ENCODE measurements at regions not wholly inside any gene's neighbourhood (a gene's known extent, or its start where the extent isn't known, plus 50 kb on each side); places are given as distances from the start of the nearest gene placed in this dataset.
"Not testable (repeated sequence)": the region's sequence is repeated elsewhere in the genome, so short reads cannot be mapped to it uniquely, and the experiment has no call there.

DNA sequence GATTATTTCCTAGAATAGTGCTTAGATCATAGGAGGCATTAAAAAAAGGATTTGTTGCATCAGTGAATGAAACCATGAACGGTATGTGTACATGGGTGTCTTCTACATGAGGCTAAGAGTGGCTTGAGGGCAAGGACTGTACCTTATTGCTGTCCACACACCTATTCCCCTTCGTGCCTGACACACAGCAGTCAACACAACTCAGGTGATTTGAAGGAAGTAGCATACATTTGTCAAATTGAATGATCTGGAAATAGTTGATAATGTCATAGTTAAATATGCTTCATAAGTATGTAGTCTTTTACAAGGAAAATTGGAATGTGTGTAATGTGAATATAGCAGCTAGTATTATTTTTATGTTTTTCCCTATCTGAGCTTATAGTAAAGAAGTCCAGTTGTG lies 189.0 kb upstream of the DAB1 start:
- no peak for DNase-seq

DNA sequence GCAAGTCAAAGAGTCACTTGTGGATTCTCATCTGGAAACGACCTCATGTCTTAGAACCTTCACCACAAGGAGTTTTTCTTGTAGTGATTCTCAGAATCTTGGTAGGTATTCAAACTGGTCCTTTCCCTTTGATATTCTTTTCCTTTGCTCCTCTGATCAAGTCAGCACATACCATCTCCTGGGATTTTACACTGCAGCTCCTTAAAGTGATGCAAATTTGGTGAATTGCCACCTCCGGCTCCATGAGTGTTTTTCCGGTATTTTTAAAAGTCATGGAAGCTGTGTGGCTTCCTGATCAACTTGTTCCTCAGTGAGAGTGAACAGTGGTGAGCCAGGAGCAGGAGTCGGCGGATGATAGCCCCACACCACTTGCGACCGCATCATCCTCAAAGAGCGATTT lies 182.1 kb upstream of the DAB1 start:
- DNase-seq = no peak

DNA sequence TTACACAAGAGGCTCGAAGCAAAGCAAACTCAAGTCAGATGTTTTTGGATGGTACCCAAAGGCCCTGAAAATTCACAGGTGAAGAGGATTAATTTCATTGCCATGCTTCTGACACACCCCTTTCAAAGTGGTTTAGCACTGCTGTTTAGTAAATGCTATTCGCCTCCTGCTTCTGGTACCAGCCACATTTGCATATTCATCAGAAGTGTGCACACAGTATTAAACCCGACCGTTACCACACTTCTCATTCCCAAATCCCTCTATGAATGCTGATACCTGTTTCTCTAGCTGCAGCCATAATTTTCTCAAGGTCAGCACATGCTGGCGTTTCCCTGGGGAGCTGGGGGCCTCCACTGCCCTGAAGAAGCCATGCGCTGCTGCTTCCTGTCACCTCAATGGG lies 179.8 kb upstream of the DAB1 start:
- DNase-seq = no peak

DNA sequence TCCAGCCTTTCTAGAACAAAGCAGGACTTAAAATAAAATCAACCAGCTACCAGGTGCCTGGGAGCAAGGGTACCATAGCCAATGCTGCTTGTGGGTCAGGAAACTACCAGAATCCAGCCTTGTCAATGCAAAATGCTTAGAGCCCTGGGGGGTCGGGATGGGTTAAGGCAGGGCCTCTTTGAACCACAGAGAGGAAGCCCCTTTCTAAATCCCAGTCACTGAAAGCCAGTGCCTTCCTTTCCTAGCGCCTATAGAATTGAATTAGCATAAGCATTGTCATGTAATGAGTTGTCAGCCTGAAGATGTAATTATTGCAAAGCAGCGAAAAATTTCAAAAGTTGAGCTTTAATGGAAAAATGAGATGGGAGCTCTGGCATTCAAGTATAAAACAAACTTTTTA lies 176.6 kb upstream of the DAB1 start:
- no peak for DNase-seq

DNA sequence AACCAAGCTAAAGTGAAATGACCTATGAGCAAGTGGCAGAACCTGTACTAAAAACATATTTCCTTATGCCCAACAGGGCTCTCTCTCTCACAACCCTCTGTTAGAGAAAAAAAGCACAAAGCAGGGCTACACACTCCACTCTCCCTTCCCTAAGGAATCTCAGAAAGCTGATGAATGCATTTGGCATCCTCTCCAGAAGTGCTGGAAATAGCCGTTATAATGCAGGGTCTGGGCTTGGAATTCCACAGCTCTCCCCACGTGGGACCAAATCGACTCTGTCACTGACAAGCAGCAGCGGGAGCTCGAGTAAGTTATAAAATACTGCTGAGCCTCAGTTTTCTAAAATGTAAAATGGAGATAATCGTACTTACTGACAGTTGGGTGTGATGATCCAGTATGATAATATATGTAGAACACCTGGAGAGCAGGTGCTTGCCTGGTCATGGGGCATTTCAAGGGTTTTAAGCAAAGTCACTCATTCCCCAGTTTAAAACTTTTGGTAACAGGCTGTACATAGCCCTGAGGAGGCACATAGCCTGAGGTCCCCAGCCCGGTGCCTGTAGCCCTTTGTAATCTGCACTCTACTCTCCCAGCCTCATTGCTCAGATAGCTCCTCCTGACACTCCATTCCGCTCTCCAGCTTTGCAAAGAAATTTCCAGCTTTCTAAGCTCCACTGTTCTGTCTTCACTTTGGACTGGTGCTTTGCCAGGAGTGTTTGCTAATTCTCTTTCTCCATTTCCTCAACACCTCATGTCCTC lies 175.6 kb upstream of the DAB1 start:
- no peak for DNase-seq

DNA sequence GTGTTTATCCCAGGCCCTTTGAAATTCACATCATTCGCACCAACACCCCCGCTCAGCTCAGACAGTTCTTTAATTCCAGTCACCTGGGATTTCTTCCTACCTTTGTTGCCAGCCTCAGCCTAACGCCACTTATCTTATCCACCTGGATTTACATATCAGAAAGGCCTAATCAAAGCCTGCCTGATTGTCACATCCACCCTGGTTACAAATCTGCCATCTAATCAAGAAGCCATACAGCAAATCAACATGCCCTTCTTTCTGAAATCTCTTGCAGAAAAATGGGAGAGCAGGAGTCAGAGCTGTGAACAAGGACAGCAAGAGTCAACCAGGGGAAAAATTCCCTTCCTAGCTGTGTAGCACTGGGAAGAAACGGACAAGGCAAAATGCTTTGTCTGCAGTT lies 173.2 kb upstream of the DAB1 start:
- DNase-seq = no peak

DNA sequence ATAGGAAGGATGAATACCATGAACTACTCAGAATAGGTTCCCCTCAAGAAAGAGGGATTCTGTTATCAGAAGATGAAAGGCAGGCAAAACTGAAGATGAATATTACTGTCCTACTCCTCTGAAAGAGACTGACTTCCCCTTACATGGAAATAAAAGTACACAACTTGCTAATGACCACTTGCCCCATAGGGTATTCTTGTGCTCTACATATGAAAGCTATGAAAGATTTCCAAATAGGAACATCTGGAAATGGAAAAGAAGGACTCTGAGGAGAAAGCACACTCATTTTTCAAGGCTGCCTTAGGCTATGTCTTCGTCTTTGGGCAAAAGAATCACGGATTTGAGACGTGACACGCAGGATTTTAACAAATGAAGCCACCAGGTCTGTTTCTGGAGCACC lies 170.1 kb upstream of the DAB1 start:
- no peak for DNase-seq

DNA sequence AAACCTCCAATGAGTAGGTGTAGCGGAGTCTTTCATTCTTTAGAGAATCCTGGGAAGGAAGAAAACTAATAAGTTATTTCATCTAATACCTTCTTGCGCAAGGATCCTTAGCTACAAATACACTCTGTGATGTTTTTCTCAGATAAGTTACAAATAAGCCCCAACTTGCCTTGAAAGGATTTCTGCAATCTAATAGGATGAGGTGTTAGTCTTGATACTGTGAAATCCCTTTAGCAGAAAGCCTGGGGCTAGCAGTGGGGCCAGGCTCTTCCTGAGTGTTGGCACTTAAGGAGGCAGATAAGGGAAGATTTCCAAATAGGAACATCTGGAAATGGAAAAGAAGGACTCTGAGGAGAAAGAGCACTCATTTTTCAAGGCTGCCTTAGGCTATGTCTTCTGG lies 168.0 kb upstream of the DAB1 start:
- DNase-seq = no peak

DNA sequence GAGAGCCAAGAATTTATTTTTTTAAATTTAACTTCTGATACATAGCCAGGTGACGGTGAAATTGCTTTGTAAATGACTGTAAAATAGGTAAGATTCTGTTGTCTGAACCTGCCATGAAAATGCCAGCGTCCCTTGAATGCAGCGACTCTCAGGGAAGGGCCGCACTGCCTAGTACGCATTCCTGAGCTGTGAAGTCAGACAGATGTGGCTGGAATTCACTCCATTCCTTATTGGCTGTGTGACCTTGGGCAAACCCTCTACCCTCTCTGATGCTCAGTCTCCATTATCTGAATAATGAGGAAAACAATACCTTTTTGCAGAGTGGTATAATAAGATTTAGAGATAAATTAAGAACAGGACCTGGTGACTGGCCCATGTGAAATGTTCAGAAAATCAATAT lies 167.1 kb upstream of the DAB1 start:
- DNase-seq = no peak

DNA sequence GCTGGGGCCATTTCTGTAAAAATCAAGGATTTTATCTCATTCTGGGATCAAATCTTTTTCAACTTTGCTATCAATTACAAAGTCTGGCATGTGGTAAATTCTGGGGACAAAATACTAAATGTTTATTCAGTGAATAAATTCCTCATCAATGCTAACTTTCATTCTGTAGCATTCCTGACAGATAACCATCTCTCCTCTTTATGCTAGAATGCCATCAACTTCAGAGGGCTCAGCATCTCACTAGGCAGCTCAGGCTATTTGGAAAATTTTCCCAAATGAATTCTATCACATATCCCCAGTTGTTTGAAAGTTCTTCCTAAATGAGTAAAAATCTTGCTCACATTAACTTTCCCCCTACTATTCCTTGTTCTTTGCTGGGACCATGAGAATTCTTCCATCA lies 163.0 kb upstream of the DAB1 start:
- DNase-seq = no peak

DNA sequence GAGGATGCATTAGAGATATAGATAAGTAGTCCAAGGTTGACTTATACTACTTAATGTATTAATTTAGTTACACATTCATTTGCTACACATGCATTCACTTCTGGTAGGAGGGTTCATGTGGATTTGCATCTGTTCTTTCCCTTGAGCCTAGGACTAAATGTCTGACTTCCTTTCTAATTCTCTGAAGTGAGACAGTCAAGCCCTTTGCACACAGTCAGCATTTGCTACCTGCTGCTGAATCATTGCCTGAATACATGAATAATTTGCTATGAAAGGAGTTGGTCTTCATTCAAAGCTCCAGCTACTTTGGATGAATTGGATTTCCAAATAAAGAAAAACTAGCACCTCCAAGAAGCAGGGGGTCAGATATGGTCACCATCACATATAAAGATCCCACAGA lies 154.8 kb upstream of the DAB1 start:
- no peak for DNase-seq

DNA sequence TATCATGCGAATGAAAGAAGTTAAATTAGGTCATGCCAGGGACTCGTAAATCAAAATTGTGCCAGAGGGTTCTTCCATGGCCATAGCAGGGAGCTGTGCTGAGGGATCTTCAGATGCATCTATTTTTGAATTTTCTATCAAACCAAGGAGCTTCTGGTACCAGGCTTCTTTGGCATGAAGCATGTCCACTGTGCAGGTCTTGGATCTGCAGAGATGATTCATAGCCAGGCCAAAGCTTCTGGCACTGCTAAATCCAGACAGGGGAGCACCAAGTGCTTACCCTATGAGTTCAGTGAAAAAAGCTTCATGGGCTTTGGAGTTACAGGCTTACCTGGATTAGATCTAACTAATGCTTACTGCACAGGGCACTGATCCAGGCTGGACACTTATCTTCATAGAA lies 154.2 kb upstream of the DAB1 start:
- DNase-seq = no peak

DNA sequence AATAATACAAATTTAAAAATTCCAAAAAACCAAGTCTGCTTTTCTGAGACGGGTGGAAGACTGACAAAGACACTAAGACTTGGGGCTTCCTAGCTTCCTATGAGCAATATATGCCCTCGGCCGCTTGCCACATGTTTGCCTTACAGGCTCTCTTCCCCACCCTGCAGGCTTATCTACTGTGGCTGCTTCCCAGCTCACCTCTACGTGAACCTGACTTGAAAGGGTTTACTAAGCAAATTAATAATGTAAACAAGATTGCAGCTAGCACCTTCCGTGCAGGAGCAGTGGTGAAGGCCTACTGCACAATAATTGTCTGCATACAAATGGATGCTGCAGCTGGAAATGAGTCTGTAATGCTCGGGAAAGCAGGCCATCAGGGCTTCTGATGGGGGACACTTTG lies 152.9 kb upstream of the DAB1 start:
- DNase-seq = no peak

DNA sequence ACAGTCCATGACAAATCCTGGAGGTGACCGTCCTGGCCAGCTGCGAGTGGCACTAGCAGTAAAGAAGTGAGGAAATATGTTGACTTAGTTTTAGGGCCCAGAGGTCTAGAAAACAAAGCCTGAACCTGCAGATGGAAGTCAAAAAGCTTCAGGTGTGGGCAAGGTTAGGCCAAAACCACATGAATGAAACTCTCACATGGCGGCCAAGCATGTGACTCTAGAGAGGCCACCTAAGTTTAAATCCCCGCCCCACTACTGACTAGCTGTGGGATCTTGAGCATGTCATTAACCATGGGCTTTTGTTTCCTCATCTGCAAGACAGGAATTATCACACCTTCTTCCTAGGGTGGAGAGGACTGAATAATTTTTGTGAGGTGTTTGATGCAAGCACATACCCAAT lies 148.2 kb upstream of the DAB1 start:
- no peak for DNase-seq

DNA sequence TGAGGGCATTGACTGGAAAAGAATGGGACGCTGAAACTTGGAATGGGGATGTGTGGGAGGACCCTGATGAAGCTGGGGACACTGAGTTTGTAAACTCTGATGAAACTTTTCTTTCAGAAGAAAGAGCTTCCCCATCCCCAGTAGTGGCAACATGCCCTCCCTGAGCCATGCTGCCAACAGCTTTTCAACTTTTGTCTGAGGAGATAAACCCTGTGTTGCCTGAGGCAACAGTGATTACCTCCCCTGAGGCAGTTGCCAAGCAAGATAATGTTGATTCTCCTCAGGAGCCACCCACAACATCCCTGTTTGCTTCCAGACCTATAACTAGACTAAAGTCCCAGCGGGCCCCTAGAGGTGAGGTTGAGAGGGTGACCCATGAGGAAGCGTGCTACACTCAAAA lies 134.2 kb upstream of the DAB1 start:
- DNase-seq = not testable (repeated sequence)

DNA sequence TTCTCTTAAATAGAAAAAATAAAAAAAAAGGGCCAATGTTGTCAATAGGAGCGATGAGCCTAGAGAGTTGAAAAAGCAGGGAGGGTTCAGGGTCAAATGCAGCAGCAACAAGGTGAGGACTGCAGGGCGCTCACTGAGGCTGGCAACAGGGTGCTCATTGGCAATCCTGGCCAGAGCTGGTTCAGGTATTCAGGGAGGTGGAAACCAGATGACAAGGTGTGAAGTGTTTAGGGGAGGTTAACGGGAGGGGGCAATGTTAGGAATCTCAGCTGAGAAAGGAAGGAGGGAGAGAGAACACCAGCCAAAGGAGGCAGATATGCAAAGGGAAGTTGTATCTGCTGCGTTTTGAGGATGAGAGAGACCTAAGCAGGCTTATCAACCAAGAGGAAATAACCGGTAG lies 129.8 kb upstream of the DAB1 start:
- DNase-seq = no peak

DNA sequence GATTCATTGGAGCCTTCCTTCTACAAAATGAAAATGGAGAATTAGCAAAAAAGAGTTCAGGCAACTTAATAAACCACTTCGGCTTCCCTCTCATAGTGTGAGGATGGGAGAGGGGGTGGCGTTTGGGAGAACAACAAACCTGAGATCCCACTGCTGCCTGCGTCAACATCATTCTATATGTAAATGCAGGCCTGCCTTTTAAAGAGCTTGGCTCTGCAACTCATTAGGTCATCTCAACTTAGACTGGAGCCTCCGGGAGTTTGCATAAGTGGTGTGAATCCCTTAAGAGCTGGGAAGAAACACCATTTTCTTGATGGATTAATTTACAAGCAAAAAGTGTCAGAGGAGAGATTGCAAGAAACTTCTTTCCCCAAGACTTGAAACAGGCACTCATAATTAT lies 127.6 kb upstream of the DAB1 start:
- DNase-seq = no peak

DNA sequence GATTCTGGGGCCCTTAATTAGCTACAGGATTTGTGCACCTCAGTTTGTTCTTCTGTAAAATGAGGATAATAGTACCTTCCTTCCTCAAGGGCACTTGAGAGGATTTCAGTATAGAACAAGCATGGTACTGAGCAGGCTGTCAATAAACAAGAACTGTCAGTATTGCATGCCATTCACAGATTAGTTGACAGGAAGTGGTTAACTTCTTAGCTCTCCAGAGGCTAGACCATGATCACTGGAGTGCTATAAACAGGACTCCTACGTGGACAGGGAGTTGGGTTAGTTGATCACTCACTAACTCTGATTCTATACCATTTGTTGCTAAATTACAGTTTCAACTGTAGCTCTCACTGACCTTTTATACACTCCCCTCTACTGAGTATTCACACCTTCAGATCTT lies 126.2 kb upstream of the DAB1 start:
- no peak for DNase-seq

DNA sequence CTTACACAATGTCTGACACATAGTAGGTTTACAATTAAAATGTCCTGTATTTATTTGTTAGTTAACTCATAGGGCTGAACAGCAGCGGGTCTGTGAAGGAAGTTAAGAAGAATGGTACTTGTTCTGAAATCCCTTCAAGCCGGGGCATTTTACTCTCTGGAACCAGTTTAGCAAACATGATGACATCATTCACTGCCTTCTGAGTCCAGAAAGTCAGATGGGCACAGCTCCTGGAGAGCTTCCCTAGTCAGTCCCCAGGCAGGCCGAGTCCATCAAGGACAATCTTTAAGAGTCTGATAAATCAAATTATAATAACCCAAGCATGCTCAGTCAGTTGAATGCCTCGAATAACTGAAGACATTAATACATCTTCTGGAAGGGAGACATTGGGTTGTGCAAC lies 125.4 kb upstream of the DAB1 start:
- no peak for DNase-seq

DNA sequence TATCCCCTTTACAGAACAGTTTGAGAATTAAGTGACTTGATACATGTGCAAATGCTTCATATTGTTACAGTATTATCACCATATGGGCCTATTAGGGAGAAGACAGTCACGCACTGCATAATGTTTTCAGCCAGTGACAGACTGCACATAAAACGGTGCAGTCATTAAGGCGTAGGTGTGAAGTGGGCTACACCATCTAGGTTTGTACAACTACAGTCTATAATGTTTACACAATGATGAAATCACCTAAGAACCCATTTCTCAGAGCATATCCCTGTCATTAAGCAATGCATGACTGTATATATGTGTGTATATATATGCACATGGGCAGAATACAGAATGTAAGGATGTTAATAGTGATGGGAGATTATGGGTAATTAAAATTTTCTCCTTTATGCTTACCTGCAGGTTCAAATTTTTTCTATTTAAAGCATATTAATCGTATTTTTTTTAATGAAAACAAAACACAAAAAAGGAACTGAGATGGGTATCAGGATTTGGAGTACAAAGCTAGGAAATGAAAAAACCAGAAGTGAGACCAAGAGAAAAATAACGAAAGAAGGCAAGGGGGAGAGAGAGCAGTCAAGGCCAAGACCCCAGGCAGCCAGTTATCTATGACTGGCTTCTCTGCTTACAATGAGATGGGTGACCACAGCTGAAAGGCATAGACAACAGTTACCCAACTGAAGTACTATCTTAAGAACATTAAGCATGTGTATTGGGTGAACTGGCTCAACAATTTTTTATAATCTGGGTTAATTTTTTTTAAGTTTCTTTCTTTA lies 122.9 kb upstream of the DAB1 start:
- no peak for DNase-seq

DNA sequence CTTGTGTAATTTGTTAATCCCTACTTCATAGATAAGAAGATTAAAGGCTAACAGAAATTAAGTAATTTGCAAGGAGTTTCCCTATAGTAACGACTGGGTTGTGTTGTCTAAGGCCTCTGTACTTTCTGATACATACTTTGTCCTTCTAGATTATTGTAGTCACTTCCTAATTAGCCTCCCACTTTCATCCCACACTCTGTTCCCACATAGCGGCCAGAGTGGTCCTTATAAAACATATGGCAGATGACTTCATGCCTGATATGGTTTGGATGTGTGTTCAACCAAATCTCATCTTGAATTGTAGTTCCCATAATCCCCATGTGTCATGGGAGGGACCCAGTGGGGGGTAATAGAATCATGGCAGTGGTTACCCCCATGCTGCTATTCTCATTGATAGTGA lies 120.5 kb upstream of the DAB1 start:
- DNase-seq = no peak

DNA sequence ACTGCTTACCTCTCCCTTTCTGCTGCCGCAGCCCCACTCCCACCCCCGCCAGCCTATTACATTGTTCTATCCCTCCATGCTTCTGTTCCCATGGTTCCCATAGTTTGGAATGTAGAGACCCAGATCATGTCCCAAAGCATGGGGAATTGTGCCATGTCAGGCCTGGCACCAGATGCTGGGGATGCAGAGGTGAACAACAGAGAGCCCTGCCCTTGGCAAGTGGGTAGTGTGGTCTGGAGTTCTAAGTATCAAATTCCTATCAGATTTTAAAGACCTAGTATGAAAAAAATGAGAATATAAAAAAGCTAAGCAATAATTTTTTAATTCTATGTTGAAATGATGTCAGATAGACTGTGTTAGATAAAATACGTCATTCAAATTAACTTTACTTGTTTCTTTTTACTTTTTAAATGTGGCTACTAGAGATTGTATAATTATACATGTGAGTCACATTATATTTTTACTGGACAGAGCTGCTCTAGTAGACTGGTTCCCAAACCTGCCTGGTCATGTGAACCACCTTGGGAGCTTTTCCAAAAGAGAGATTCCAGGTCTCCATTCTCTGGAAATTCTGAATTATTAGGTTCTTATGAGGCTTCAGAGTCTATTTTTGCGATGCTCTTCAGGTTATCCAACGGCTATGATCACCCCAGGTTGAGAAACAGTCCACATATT lies 113.0 kb upstream of the DAB1 start:
- DNase-seq = no peak

DNA sequence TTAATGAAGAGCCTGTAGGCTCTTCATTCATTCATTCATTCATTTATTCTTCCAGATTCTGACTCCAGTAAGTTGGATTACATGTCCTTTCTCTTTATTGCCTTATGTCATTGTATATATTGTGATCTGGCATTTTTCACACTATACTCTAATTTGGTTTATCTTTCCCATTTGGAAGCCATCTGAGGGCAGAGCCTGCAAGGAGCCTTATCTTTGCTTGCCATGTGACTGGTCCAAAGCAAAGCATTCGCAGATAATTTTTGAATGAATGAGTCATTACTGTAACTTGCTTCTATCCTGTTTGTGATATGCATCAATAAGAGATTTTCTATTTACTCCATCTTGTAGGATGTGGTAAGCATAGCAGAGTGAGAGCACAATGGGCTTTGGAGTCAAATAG lies 108.4 kb upstream of the DAB1 start:
- DNase-seq = no peak

DNA sequence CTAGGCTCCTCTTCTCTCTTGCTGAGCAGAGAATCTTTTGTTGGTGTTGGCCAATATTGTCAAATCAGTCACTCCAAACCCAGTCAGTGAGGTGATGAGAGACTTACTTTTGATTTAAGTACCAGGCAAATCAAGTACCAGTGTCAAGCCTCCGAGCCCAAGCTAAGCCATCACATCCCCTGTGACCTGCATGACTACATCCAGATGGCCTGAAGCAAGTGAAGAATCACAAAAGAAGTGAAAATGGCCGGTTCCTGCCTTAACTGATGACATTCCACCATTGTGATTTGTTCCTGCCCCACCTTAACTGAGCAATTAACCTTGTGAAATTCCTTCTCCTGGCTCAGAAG lies 107.0 kb upstream of the DAB1 start:
- not testable (repeated sequence) for DNase-seq

Measured in DMS79 treated with DMSO at 0.1 percent for 48 hours (cell line).